H1 (cell line): ENCODE measurements at regions not wholly inside any gene's neighbourhood (a gene's known extent, or its start where the extent isn't known, plus 50 kb on each side); places are given as distances from the start of the nearest gene placed in this dataset.

Experiments
- CTCF ChIA-PET: fragments of 300-600 bp; sonication (Branson Sonifier 250); formaldehyde crosslinking; loops from one replicate; lab custom pipeline; 2021; ENCODE audit not compliant: partially characterized antibody; lab: Charles Lee
- POLR2A ChIA-PET: fragments of 300-600 bp; sonication (Branson Sonifier 250); formaldehyde crosslinking; loops from one replicate; lab custom pipeline; 2021; ENCODE audit warnings: inconsistent platforms; ENCODE audit not compliant: partially characterized antibody; lab: Charles Lee
- DNase-seq, 2 experiments: peaks; one replicate each; pipeline versions ENCODE4 v3.0.0 to v3.0.0-alpha.2; 2010 to 2022; ENCODE audit warnings: low spot score in 2 of 2, low read depth in 1 of 2, mixed read lengths in 1 of 2
- FAIRE-seq: peaks from 2 replicates; lab custom pipeline; 2011; peaks lifted over from hg19 to GRCh38; lab: Jason Lieb, UNC
- H2AFZ ChIP-seq: 2 replicates; pipeline ENCODE4 v1.8.1; 2012; ENCODE audit warnings: low read length, inconsistent platforms
- H2AK5ac ChIP-seq: 2 replicates; pipeline ENCODE4 v1.6.1; 2013; ENCODE audit warnings: low read depth, low read length
- H2BK120ac ChIP-seq: replicated peaks from 2 replicates; pipeline ENCODE3; 2013; ENCODE audit warnings: low read depth, low read length, inconsistent platforms
- H2BK12ac ChIP-seq: 2 replicates; pipeline ENCODE4 v1.6.1; 2013; ENCODE audit warnings: low read depth, low read length
- H2BK15ac ChIP-seq: 2 replicates; pipeline ENCODE4 v1.6.1; 2013; ENCODE audit warnings: low read length
- H2BK20ac ChIP-seq: 2 replicates; pipeline ENCODE4 v1.6.1; 2013; ENCODE audit warnings: low read length
- H2BK5ac ChIP-seq: 2 replicates; pipeline ENCODE4 v1.6.1; 2013; ENCODE audit warnings: low read depth, low read length
- H3K14ac ChIP-seq: 2 replicates; pipeline ENCODE4 v1.6.1; 2013; ENCODE audit warnings: inconsistent platforms; ENCODE audit not compliant: insufficient read length
- H3K18ac ChIP-seq: 2 replicates; pipeline ENCODE4 v1.6.1; 2013; ENCODE audit warnings: low read length; ENCODE audit errors: extremely low read depth
- H3K23ac ChIP-seq: 2 replicates; pipeline ENCODE4 v1.6.1; 2013; ENCODE audit warnings: inconsistent platforms; ENCODE audit not compliant: insufficient read length
- H3K23me2 ChIP-seq: 2 replicates; pipeline ENCODE4 v1.6.1; 2013; ENCODE audit warnings: low read depth, low read length
- H3K27ac ChIP-seq: 2 replicates; pipeline ENCODE4 v1.6.1; 2011; ENCODE audit warnings: low read depth, low read length, inconsistent platforms
- H3K27me3 ChIP-seq, 4 experiments: replicated peaks in 1 of 4; 1 replicate in 1 of 4; 2 replicates in 3 of 4; pipeline versions ENCODE4 v1.6.1 to v1.8.1; 2011 to 2013; ENCODE audit warnings: low read length in 3 of 4, mild to moderate bottlenecking in 3 of 4, inconsistent platforms in 2 of 4, mixed read lengths in 2 of 4, moderate library complexity in 1 of 4; ENCODE audit not compliant: control insufficient read depth in 3 of 4, insufficient read depth in 3 of 4; ENCODE audit errors: extremely low read depth in 1 of 4
- H3K36me3 ChIP-seq, 4 experiments: 2 replicates each; pipeline versions ENCODE4 v1.6.1 to v1.8.1; 2011 to 2013; ENCODE audit warnings: mild to moderate bottlenecking in 4 of 4, low read length in 3 of 4, moderate library complexity in 2 of 4, control low read depth in 1 of 4, inconsistent platforms in 1 of 4; ENCODE audit not compliant: insufficient read depth in 4 of 4, control insufficient read depth in 2 of 4
- H3K4ac ChIP-seq: replicated peaks from 2 replicates; pipeline ENCODE3; 2013; ENCODE audit warnings: low read length, low read depth, mixed read lengths, inconsistent platforms; ENCODE audit not compliant: insufficient read length
- H3K4me1 ChIP-seq, 4 experiments: replicated peaks in 1 of 4; 1 replicate in 1 of 4; 2 replicates in 3 of 4; pipeline versions ENCODE4 v1.6.1 to v1.8.1; 2011 to 2013; ENCODE audit warnings: low read length in 3 of 4, inconsistent platforms in 2 of 4, mixed read lengths in 1 of 4; ENCODE audit not compliant: insufficient read depth in 4 of 4, control insufficient read depth in 3 of 4
- H3K4me2 ChIP-seq, 2 experiments: 2 replicates each; pipeline versions ENCODE4 v1.6.1 to v1.8.1; 2011 to 2013; ENCODE audit warnings: low read depth in 2 of 2, low read length in 2 of 2, control low read depth in 1 of 2, inconsistent platforms in 1 of 2, mild to moderate bottlenecking in 1 of 2; ENCODE audit not compliant: insufficient read depth in 1 of 2
- H3K4me3 ChIP-seq, 4 experiments: fragments of 200-600, 300-600 bp in 1 of 4; sonication (generic), shearing (Covaris generic), sonication (Bioruptor Twin) in 1 of 4; 2 replicates each; pipeline versions ENCODE4 v1.5.1 to v1.8.1; 2011 to 2016; ENCODE audit warnings: low read length in 4 of 4, low read depth in 3 of 4, control low read depth in 2 of 4, inconsistent platforms in 2 of 4, mild to moderate bottlenecking in 2 of 4, mixed read lengths in 1 of 4, moderate library complexity in 1 of 4; ENCODE audit not compliant: insufficient read depth in 2 of 4; ENCODE audit errors: extremely low read depth in 1 of 4
- H3K56ac ChIP-seq: replicated peaks from 2 replicates; pipeline ENCODE3; 2013; ENCODE audit warnings: low read depth, mild to moderate bottlenecking, mixed read lengths, low read length, inconsistent platforms; ENCODE audit not compliant: insufficient read length
- H3K79me1 ChIP-seq: 2 replicates; pipeline ENCODE4 v1.6.1; 2013; ENCODE audit warnings: low read depth, low read length, control low read depth
- H3K79me2 ChIP-seq, 2 experiments: 2 replicates each; pipeline versions ENCODE4 v1.6.1 to v1.8.1; 2012 to 2013; ENCODE audit warnings: low read length in 2 of 2, mild to moderate bottlenecking in 2 of 2, inconsistent platforms in 1 of 2; ENCODE audit not compliant: insufficient read depth in 2 of 2, control insufficient read depth in 1 of 2
- H3K9ac ChIP-seq, 4 experiments: replicated peaks in 1 of 4; 1 replicate in 1 of 4; 2 replicates in 3 of 4; pipeline versions ENCODE4 v1.6.1 to v1.8.1; 2011 to 2013; ENCODE audit warnings: low read depth in 3 of 4, low read length in 3 of 4, control low read depth in 2 of 4, mild to moderate bottlenecking in 2 of 4, moderate library complexity in 2 of 4, inconsistent platforms in 1 of 4; ENCODE audit errors: extremely low read depth in 1 of 4
- H3K9me3 ChIP-seq, 2 experiments: 2 replicates each; pipeline versions ENCODE4 v1.6.1 to v1.8.1; 2012 to 2013; ENCODE audit warnings: mild to moderate bottlenecking in 2 of 2, moderate library complexity in 2 of 2, control low read depth in 1 of 2, inconsistent platforms in 1 of 2, low read depth in 1 of 2, low read length in 1 of 2, mixed read lengths in 1 of 2; ENCODE audit not compliant: insufficient read depth in 2 of 2
- H4K20me1 ChIP-seq, 2 experiments: replicated peaks in 1 of 2; 2 replicates each; pipeline versions ENCODE3 to v1.8.1; 2011 to 2013; ENCODE audit warnings: inconsistent platforms in 2 of 2, low read length in 2 of 2, mild to moderate bottlenecking in 1 of 2; ENCODE audit not compliant: insufficient read depth in 2 of 2, control insufficient read depth in 1 of 2
- H4K5ac ChIP-seq: 2 replicates; pipeline ENCODE4 v1.6.1; 2013; ENCODE audit warnings: low read length, low read depth, mixed read lengths, inconsistent platforms; ENCODE audit not compliant: insufficient read length
- H4K8ac ChIP-seq: 2 replicates; pipeline ENCODE4 v1.8.0; 2013; ENCODE audit warnings: mild to moderate bottlenecking, moderate library complexity, low read length, inconsistent platforms; ENCODE audit not compliant: insufficient read depth; ENCODE audit errors: extremely low read depth
- H4K91ac ChIP-seq: replicated peaks from 2 replicates; pipeline ENCODE3; 2013; ENCODE audit warnings: low read length, mixed read lengths, inconsistent platforms; ENCODE audit not compliant: insufficient read length
- FOSL1 ChIP-seq: IDR thresholded peaks from 2 replicates; pipeline ENCODE4 v1.6.1; 2011; ENCODE audit warnings: mild to moderate bottlenecking, low read depth, low read length, moderate library complexity; ENCODE audit not compliant: insufficient read depth
- GABPA ChIP-seq: IDR thresholded peaks from 2 replicates; pipeline ENCODE4 v1.6.1; 2011; ENCODE audit warnings: mild to moderate bottlenecking, low read length, moderate library complexity, borderline replicate concordance; ENCODE audit not compliant: insufficient read depth
- JUN ChIP-seq: IDR thresholded peaks from 2 replicates; pipeline ENCODE4 v1.6.1; 2011; ENCODE audit warnings: low read depth, mild to moderate bottlenecking, improper control_type of control experiment, low read length
- KDM4A ChIP-seq: IDR thresholded peaks from one replicate; pipeline ENCODE4 v1.7.1; 2012; ENCODE audit warnings: low read depth, mild to moderate bottlenecking, moderate library complexity, low read length, inconsistent platforms; ENCODE audit not compliant: severe bottlenecking
- SRF ChIP-seq: IDR thresholded peaks from 2 replicates; pipeline ENCODE4 v1.6.1; 2011; ENCODE audit warnings: mild to moderate bottlenecking, low read depth, low read length, moderate library complexity
- WGBS, 2 experiments: shearing (Covaris generic) in 1 of 2; methylation state at CpG; one replicate each; pipeline versions ENCODE4 v1.1.6 to v1.1.7; 2013 to 2015; ENCODE audit warnings: low lambda C conversion rate in 2 of 2, mixed read lengths in 2 of 2, inconsistent platforms in 1 of 2, low coverage in 1 of 2, missing lambda C conversion rate in 1 of 2; ENCODE audit not compliant: insufficient replicate concordance in 2 of 2, insufficient coverage in 1 of 2, insufficient read length in 1 of 2; ENCODE audit errors: extremely low coverage in 1 of 2, missing lambda C conversion rate in 1 of 2; 5-methylcytosine and 5-hydroxymethylcytosine counted together

- CTCF ChIA-PET, result interaction anchor here (0.7 kb wide), 1 partner anchor 100 kb away, joined by 3 read pairs; no protein-coding TSS in a partner anchor
- WGBS, 2 experiments, result 96% methylated on average over 1 of the region's 1 CpG; no CpG with 5 or more reads in 1 of the 2 experiments
- no peaks in the 10 kb centered on the region for H3K36me3 ChIP-seq
- no peaks in the 10 kb centered on the region for H3K23me2 ChIP-seq
- no peak overlapping the region for H3K56ac ChIP-seq
- no peak overlapping the region for H3K9ac ChIP-seq
- H3K79me1 ChIP-seq, result no peaks in the 10 kb centered on the region
- H3K4me3 ChIP-seq, result no peak overlapping the region
- no peaks in the 10 kb centered on the region for H3K79me2 ChIP-seq
- H2BK15ac ChIP-seq, result no peak overlapping the region
- no peak overlapping the region for H3K4me2 ChIP-seq
- no peak overlapping the region for H4K91ac ChIP-seq
- no peak overlapping the region for H3K23ac ChIP-seq
- H4K5ac ChIP-seq, result no peak overlapping the region
- H3K4me1 ChIP-seq, result no peaks in the 10 kb centered on the region
- H2BK20ac ChIP-seq, result no peak overlapping the region
- H2BK5ac ChIP-seq, result no peak overlapping the region
- H2AK5ac ChIP-seq, result no peak overlapping the region
- H2AFZ ChIP-seq, result no peak overlapping the region
- H3K4ac ChIP-seq, result no peak overlapping the region
- no peak overlapping the region for H2BK12ac ChIP-seq
- H3K27me3 ChIP-seq, result no peaks in the 10 kb centered on the region
- no peak overlapping the region for H2BK120ac ChIP-seq
- no peak overlapping the region for H3K27ac ChIP-seq
- FAIRE-seq, result no peak
- H4K20me1 ChIP-seq, result no peaks in the 10 kb centered on the region
- POLR2A ChIA-PET, result no interaction called here
- no peaks in the 10 kb centered on the region for H3K9me3 ChIP-seq
- no peak overlapping the region for H4K8ac ChIP-seq
- no peak overlapping the region for H3K14ac ChIP-seq
- no peak for DNase-seq
- no peak overlapping the region for H3K18ac ChIP-seq
- TF ChIP-seq KDM4A (no peak), GABPA (no peak), SRF (no peak), FOSL1 (no peak), JUN (no peak)
Observed at GRCh38 chr21:16079830-16080229, 350.0 kb downstream of the USP25 start.
